ACC112 (cell line): ENCODE measurements at regions not wholly inside any gene's neighbourhood (a gene's known extent, or its start where the extent isn't known, plus 50 kb on each side); places are given as distances from the start of the nearest gene placed in this dataset.
"Not testable (repeated sequence)": the region's sequence is repeated elsewhere in the genome, so short reads cannot be mapped to it uniquely, and the experiment has no call there.

ENCODE experiments used
- H2AFZ ChIP-seq: fragments of 200-600 bp; sonication (generic); one replicate; pipeline ENCODE4 v1.6.0; 2017; ENCODE audit warnings: antibody characterized with exemption, low read length; ENCODE audit not compliant: unreplicated experiment
- H3K27ac ChIP-seq: fragments of 200-600 bp; sonication (generic); 2 replicates; pipeline ENCODE4 v1.5.1; 2014; ENCODE audit warnings: low read depth, mild to moderate bottlenecking, antibody characterized with exemption, low read length, moderate library complexity
- H3K27me3 ChIP-seq: fragments of 200-600 bp; sonication (generic); 2 replicates; pipeline ENCODE4 v1.6.1; 2014; ENCODE audit warnings: mild to moderate bottlenecking, antibody characterized with exemption, low read length, moderate library complexity, mixed read lengths; ENCODE audit not compliant: insufficient read depth
- H3K36me3 ChIP-seq: fragments of 200-600 bp; sonication (generic); 2 replicates; pipeline ENCODE4 v1.6.1; 2016; ENCODE audit warnings: mild to moderate bottlenecking, antibody characterized with exemption, low read length, moderate library complexity, mixed read lengths; ENCODE audit not compliant: insufficient read depth
- H3K4me1 ChIP-seq: fragments of 200-600 bp; sonication (generic); one replicate; pipeline ENCODE4 v1.6.1; 2016; ENCODE audit warnings: low read length, mixed read lengths; ENCODE audit not compliant: insufficient read depth, unreplicated experiment, control insufficient read depth
- H3K4me3 ChIP-seq: fragments of 200-600 bp; sonication (generic); 2 replicates; pipeline ENCODE4 v1.5.1; 2014; ENCODE audit warnings: mild to moderate bottlenecking, low read depth, low read length
- H3K79me2 ChIP-seq: fragments of 200-600 bp; sonication (generic); one replicate; pipeline ENCODE4 v1.6.0; 2016; ENCODE audit warnings: low read length; ENCODE audit not compliant: control insufficient read depth, unreplicated experiment, insufficient read depth

DNA sequence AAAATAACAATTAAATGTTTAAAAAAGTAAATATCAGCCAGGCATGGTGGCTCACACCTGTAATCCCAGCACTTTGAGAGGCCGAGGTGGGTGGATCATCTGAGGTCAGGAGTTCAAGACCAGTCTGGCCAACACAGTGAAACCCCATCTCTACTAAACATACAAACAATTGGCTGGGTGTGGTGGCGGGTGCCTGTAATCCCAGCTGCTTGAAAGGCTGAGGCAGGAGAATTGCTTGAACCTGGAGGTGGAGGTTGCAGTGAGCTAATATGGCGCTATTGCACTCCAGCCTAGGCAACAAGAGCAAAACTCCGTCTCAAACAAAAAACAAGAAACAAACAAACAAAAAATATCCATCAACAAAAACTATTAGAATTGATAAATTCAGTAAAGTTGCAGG lies 77.5 kb downstream of the SNX5 start:
- not testable (repeated sequence) for H3K4me1 ChIP-seq, H3K79me2 ChIP-seq, H3K36me3 ChIP-seq, H2AFZ ChIP-seq, H3K27ac ChIP-seq, H3K4me3 ChIP-seq, H3K27me3 ChIP-seq

GRCh38 chr20:17890330-17890729 lies 78.3 kb downstream of the SNX5 start:
- Histone ChIP-seq H3K79me2 (no peaks in the 10 kb centered on the region), H3K27me3 (no peaks in the 10 kb centered on the region), H2AFZ (no peak overlapping the region), H3K27ac (no peak overlapping the region), H3K4me3 (no peak overlapping the region), H3K36me3 (no peaks in the 10 kb centered on the region), H3K4me1 (peaks cover 4% of the 10 kb centered on the region)

- no peaks in the 10 kb centered on the region for H3K79me2 ChIP-seq
- no peaks in the 10 kb centered on the region for H3K36me3 ChIP-seq
- no peak overlapping the region for H3K4me3 ChIP-seq
- H3K27me3 ChIP-seq, result no peaks in the 10 kb centered on the region
- H3K4me1 ChIP-seq, result peaks cover 4% of the 10 kb centered on the region
- H2AFZ ChIP-seq, result no peak overlapping the region
- no peak overlapping the region for H3K27ac ChIP-seq
Measured at GRCh38 chr20:17889226-17889625, 79.4 kb downstream of the SNX5 start.

DNA sequence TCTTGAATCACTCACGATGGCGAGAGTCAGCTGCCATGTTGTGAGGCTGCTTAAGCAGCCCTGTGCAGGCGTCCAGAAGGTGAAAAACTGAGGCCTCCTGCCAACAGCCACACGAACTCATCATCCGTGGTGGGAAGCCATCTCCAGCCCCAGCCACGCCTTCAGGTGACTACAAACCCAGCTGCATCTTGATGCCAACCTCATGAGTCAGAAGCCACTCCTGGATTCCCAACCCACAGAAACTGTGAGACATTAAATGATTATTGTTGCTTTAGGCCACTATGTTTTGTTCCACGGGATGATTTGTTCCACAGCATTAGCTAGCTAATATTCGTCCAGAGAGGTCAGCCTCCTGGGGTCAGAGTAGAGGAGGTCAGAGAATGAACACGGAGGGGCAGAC lies 80.5 kb downstream of the SNX5 start:
- H3K79me2 ChIP-seq, result no peaks in the 10 kb centered on the region
- H3K27me3 ChIP-seq, result no peaks in the 10 kb centered on the region
- H3K4me3 ChIP-seq, result no peak overlapping the region
- H2AFZ ChIP-seq, result no peak overlapping the region
- peaks cover 4% of the 10 kb centered on the region for H3K4me1 ChIP-seq
- no peaks in the 10 kb centered on the region for H3K36me3 ChIP-seq
- no peak overlapping the region for H3K27ac ChIP-seq

- Histone ChIP-seq H3K4me1 (peaks cover 4% of the 10 kb centered on the region), H2AFZ (no peak overlapping the region), H3K27me3 (no peaks in the 10 kb centered on the region), H3K36me3 (no peaks in the 10 kb centered on the region), H3K4me3 (no peak overlapping the region), H3K27ac (no peak overlapping the region), H3K79me2 (no peaks in the 10 kb centered on the region)
Measured at GRCh38 chr20:17887331-17888030, 81.1 kb downstream of the SNX5 start.

DNA sequence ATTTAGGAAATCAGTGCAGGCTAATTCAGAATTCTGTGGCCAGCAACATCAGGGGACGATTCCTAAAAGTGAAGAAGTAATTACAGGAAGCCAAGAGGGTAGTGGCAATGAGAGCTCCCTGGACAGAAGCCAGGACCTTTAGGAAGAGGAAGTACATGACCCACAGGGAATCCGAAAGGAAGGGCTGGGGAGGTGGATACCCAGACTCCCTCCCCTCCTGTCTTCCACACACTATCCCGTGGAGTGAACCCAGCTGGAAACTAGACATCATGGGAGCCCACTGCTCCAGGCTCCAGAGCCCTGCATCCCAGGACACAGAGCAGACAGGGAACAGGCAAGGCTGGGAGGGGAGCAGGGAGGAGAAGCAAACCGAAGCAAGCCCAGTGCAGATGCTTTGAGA lies 83.0 kb downstream of the SNX5 start:
- Histone ChIP-seq H3K4me1 (peaks cover 4% of the 10 kb centered on the region), H2AFZ (no peak overlapping the region), H3K79me2 (no peaks in the 10 kb centered on the region), H3K27ac (no peak overlapping the region), H3K4me3 (no peak overlapping the region), H3K27me3 (no peaks in the 10 kb centered on the region), H3K36me3 (no peaks in the 10 kb centered on the region)

DNA sequence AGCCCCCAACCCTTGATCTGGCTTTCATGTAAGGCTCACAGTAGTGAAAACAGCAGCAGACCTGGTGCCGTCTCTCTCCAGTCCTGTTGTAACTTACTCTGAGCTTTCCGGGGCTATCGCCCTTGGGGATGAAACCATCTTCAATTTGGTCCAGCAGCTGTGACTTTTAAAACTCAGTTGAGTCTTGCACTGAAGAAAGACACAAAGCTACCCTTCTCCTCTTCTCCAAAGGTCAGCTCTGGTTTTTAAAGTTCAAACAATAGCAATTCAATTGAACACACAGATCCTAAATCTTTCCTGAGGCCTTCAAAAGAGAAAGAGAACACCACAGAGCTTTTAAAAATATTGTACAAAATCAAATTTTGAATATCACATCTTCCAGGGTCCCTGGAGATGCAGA lies 83.5 kb downstream of the SNX5 start:
- H3K4me1 ChIP-seq, result peaks cover 4% of the 10 kb centered on the region
- no peak overlapping the region for H3K4me3 ChIP-seq
- no peaks in the 10 kb centered on the region for H3K79me2 ChIP-seq
- H2AFZ ChIP-seq, result no peak overlapping the region
- H3K36me3 ChIP-seq, result no peaks in the 10 kb centered on the region
- H3K27ac ChIP-seq, result no peak overlapping the region
- no peaks in the 10 kb centered on the region for H3K27me3 ChIP-seq

DNA sequence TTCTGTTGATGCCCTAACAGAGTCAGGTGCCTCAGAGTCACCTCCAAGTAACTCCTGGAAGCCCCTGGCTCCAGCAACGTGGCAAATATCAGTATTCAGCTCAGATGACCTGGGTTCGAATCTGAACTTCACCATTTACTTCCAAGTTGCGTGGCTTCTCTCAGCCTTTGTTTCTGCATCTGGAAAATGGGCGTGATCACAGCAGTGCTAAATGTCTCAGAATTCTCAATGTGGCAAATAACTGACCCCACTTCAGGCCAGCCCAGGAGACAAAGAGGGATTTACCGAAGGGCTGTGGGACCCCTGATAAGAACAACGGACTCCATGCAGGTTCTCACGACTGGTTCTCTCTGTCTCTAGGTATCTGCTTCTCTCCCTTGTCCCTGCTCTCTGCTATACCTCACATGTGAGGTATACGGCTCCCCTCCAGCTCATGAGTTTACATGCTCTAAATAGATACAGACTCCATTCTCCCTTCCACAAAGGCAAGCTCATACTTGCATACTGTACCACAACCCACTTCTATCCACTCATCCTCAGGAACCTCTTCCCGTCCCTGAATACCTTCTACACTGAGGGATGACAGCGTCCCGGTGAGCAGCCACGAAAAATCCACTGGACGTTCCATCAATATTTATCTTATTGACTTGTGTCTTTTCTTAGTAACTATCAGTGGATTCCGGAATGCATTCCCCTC lies 84.1 kb downstream of the SNX5 start:
- Histone ChIP-seq H3K27me3 (no peaks in the 10 kb centered on the region), H2AFZ (no peak overlapping the region), H3K36me3 (no peaks in the 10 kb centered on the region), H3K27ac (no peak overlapping the region), H3K4me1 (peaks cover 4% of the 10 kb centered on the region), H3K4me3 (no peak overlapping the region), H3K79me2 (no peaks in the 10 kb centered on the region)

GRCh38 chr20:17883592-17884306 lies 84.8 kb downstream of the SNX5 start:
- Histone ChIP-seq H3K4me1 (peaks cover 4% of the 10 kb centered on the region), H3K27me3 (no peaks in the 10 kb centered on the region), H3K36me3 (no peaks in the 10 kb centered on the region), H3K79me2 (no peaks in the 10 kb centered on the region), H2AFZ (no peak overlapping the region), H3K4me3 (no peak overlapping the region), H3K27ac (no peak overlapping the region)

GRCh38 chr20:17882834-17883591 lies 85.6 kb downstream of the SNX5 start:
- no peaks in the 10 kb centered on the region for H3K79me2 ChIP-seq
- no peaks in the 10 kb centered on the region for H3K27me3 ChIP-seq
- H3K4me1 ChIP-seq, result peaks cover 4% of the 10 kb centered on the region
- no peaks in the 10 kb centered on the region for H3K36me3 ChIP-seq
- no peak overlapping the region for H3K4me3 ChIP-seq
- H2AFZ ChIP-seq, result no peak overlapping the region
- no peak overlapping the region for H3K27ac ChIP-seq
